H1 (cell line): ENCODE measurements at regions not wholly inside any gene's neighbourhood (a gene's known extent, or its start where the extent isn't known, plus 50 kb on each side); places are given as distances from the start of the nearest gene placed in this dataset.
A peak's percentile ranks its signal among the peaks of the same experiment; 100 is the strongest.

Experiments used
- CTCF ChIA-PET: fragments of 300-600 bp; sonication (Branson Sonifier 250); formaldehyde crosslinking; loops from one replicate; lab custom pipeline; 2021; ENCODE audit not compliant: partially characterized antibody; lab: Charles Lee
- POLR2A ChIA-PET: fragments of 300-600 bp; sonication (Branson Sonifier 250); formaldehyde crosslinking; loops from one replicate; lab custom pipeline; 2021; ENCODE audit warnings: inconsistent platforms; ENCODE audit not compliant: partially characterized antibody; lab: Charles Lee
- DNase-seq, 2 experiments: peaks; one replicate each; pipeline versions ENCODE4 v3.0.0 to v3.0.0-alpha.2; 2010 to 2022; ENCODE audit warnings: low spot score in 2 of 2, low read depth in 1 of 2, mixed read lengths in 1 of 2
- FAIRE-seq: peaks from 2 replicates; lab custom pipeline; 2011; peaks lifted over from hg19 to GRCh38; lab: Jason Lieb, UNC
- H2AFZ ChIP-seq: 2 replicates; pipeline ENCODE4 v1.8.1; 2012; ENCODE audit warnings: low read length, inconsistent platforms
- H2AK5ac ChIP-seq: 2 replicates; pipeline ENCODE4 v1.6.1; 2013; ENCODE audit warnings: low read depth, low read length
- H2BK120ac ChIP-seq: replicated peaks from 2 replicates; pipeline ENCODE3; 2013; ENCODE audit warnings: low read depth, low read length, inconsistent platforms
- H2BK12ac ChIP-seq: 2 replicates; pipeline ENCODE4 v1.6.1; 2013; ENCODE audit warnings: low read depth, low read length
- H2BK15ac ChIP-seq: 2 replicates; pipeline ENCODE4 v1.6.1; 2013; ENCODE audit warnings: low read length
- H2BK20ac ChIP-seq: 2 replicates; pipeline ENCODE4 v1.6.1; 2013; ENCODE audit warnings: low read length
- H2BK5ac ChIP-seq: 2 replicates; pipeline ENCODE4 v1.6.1; 2013; ENCODE audit warnings: low read depth, low read length
- H3K14ac ChIP-seq: 2 replicates; pipeline ENCODE4 v1.6.1; 2013; ENCODE audit warnings: inconsistent platforms; ENCODE audit not compliant: insufficient read length
- H3K18ac ChIP-seq: 2 replicates; pipeline ENCODE4 v1.6.1; 2013; ENCODE audit warnings: low read length; ENCODE audit errors: extremely low read depth
- H3K23ac ChIP-seq: 2 replicates; pipeline ENCODE4 v1.6.1; 2013; ENCODE audit warnings: inconsistent platforms; ENCODE audit not compliant: insufficient read length
- H3K23me2 ChIP-seq: 2 replicates; pipeline ENCODE4 v1.6.1; 2013; ENCODE audit warnings: low read depth, low read length
- H3K27ac ChIP-seq: 2 replicates; pipeline ENCODE4 v1.6.1; 2011; ENCODE audit warnings: low read depth, low read length, inconsistent platforms
- H3K27me3 ChIP-seq, 4 experiments: replicated peaks in 1 of 4; 1 replicate in 1 of 4; 2 replicates in 3 of 4; pipeline versions ENCODE4 v1.6.1 to v1.8.1; 2011 to 2013; ENCODE audit warnings: low read length in 3 of 4, mild to moderate bottlenecking in 3 of 4, inconsistent platforms in 2 of 4, mixed read lengths in 2 of 4, moderate library complexity in 1 of 4; ENCODE audit not compliant: control insufficient read depth in 3 of 4, insufficient read depth in 3 of 4; ENCODE audit errors: extremely low read depth in 1 of 4
- H3K36me3 ChIP-seq, 4 experiments: 2 replicates each; pipeline versions ENCODE4 v1.6.1 to v1.8.1; 2011 to 2013; ENCODE audit warnings: mild to moderate bottlenecking in 4 of 4, low read length in 3 of 4, moderate library complexity in 2 of 4, control low read depth in 1 of 4, inconsistent platforms in 1 of 4; ENCODE audit not compliant: insufficient read depth in 4 of 4, control insufficient read depth in 2 of 4
- H3K4ac ChIP-seq: replicated peaks from 2 replicates; pipeline ENCODE3; 2013; ENCODE audit warnings: low read length, low read depth, mixed read lengths, inconsistent platforms; ENCODE audit not compliant: insufficient read length
- H3K4me1 ChIP-seq, 4 experiments: replicated peaks in 1 of 4; 1 replicate in 1 of 4; 2 replicates in 3 of 4; pipeline versions ENCODE4 v1.6.1 to v1.8.1; 2011 to 2013; ENCODE audit warnings: low read length in 3 of 4, inconsistent platforms in 2 of 4, mixed read lengths in 1 of 4; ENCODE audit not compliant: insufficient read depth in 4 of 4, control insufficient read depth in 3 of 4
- H3K4me2 ChIP-seq, 2 experiments: 2 replicates each; pipeline versions ENCODE4 v1.6.1 to v1.8.1; 2011 to 2013; ENCODE audit warnings: low read depth in 2 of 2, low read length in 2 of 2, control low read depth in 1 of 2, inconsistent platforms in 1 of 2, mild to moderate bottlenecking in 1 of 2; ENCODE audit not compliant: insufficient read depth in 1 of 2
- H3K4me3 ChIP-seq, 4 experiments: fragments of 200-600, 300-600 bp in 1 of 4; sonication (generic), shearing (Covaris generic), sonication (Bioruptor Twin) in 1 of 4; 2 replicates each; pipeline versions ENCODE4 v1.5.1 to v1.8.1; 2011 to 2016; ENCODE audit warnings: low read length in 4 of 4, low read depth in 3 of 4, control low read depth in 2 of 4, inconsistent platforms in 2 of 4, mild to moderate bottlenecking in 2 of 4, mixed read lengths in 1 of 4, moderate library complexity in 1 of 4; ENCODE audit not compliant: insufficient read depth in 2 of 4; ENCODE audit errors: extremely low read depth in 1 of 4
- H3K56ac ChIP-seq: replicated peaks from 2 replicates; pipeline ENCODE3; 2013; ENCODE audit warnings: low read depth, mild to moderate bottlenecking, mixed read lengths, low read length, inconsistent platforms; ENCODE audit not compliant: insufficient read length
- H3K79me1 ChIP-seq: 2 replicates; pipeline ENCODE4 v1.6.1; 2013; ENCODE audit warnings: low read depth, low read length, control low read depth
- H3K79me2 ChIP-seq, 2 experiments: 2 replicates each; pipeline versions ENCODE4 v1.6.1 to v1.8.1; 2012 to 2013; ENCODE audit warnings: low read length in 2 of 2, mild to moderate bottlenecking in 2 of 2, inconsistent platforms in 1 of 2; ENCODE audit not compliant: insufficient read depth in 2 of 2, control insufficient read depth in 1 of 2
- H3K9ac ChIP-seq, 4 experiments: replicated peaks in 1 of 4; 1 replicate in 1 of 4; 2 replicates in 3 of 4; pipeline versions ENCODE4 v1.6.1 to v1.8.1; 2011 to 2013; ENCODE audit warnings: low read depth in 3 of 4, low read length in 3 of 4, control low read depth in 2 of 4, mild to moderate bottlenecking in 2 of 4, moderate library complexity in 2 of 4, inconsistent platforms in 1 of 4; ENCODE audit errors: extremely low read depth in 1 of 4
- H3K9me3 ChIP-seq, 2 experiments: 2 replicates each; pipeline versions ENCODE4 v1.6.1 to v1.8.1; 2012 to 2013; ENCODE audit warnings: mild to moderate bottlenecking in 2 of 2, moderate library complexity in 2 of 2, control low read depth in 1 of 2, inconsistent platforms in 1 of 2, low read depth in 1 of 2, low read length in 1 of 2, mixed read lengths in 1 of 2; ENCODE audit not compliant: insufficient read depth in 2 of 2
- H4K20me1 ChIP-seq, 2 experiments: replicated peaks in 1 of 2; 2 replicates each; pipeline versions ENCODE3 to v1.8.1; 2011 to 2013; ENCODE audit warnings: inconsistent platforms in 2 of 2, low read length in 2 of 2, mild to moderate bottlenecking in 1 of 2; ENCODE audit not compliant: insufficient read depth in 2 of 2, control insufficient read depth in 1 of 2
- H4K5ac ChIP-seq: 2 replicates; pipeline ENCODE4 v1.6.1; 2013; ENCODE audit warnings: low read length, low read depth, mixed read lengths, inconsistent platforms; ENCODE audit not compliant: insufficient read length
- H4K8ac ChIP-seq: 2 replicates; pipeline ENCODE4 v1.8.0; 2013; ENCODE audit warnings: mild to moderate bottlenecking, moderate library complexity, low read length, inconsistent platforms; ENCODE audit not compliant: insufficient read depth; ENCODE audit errors: extremely low read depth
- H4K91ac ChIP-seq: replicated peaks from 2 replicates; pipeline ENCODE3; 2013; ENCODE audit warnings: low read length, mixed read lengths, inconsistent platforms; ENCODE audit not compliant: insufficient read length
- MAFK ChIP-seq: IDR thresholded peaks from 2 replicates; pipeline ENCODE4 v1.6.1; 2012; ENCODE audit warnings: low read depth, mild to moderate bottlenecking, improper control_type of control experiment, low read length
- SIRT6 ChIP-seq: IDR thresholded peaks from one replicate; pipeline ENCODE4 v1.7.1; 2012; ENCODE audit warnings: low read length, inconsistent platforms
- SUZ12 ChIP-seq: fragments of 200-600 bp; sonication (generic); IDR thresholded peaks from 2 replicates; pipeline ENCODE4 v1.6.1; 2012; ENCODE audit warnings: mild to moderate bottlenecking, inconsistent platforms, low read length, moderate library complexity, mixed read lengths
- USF2 ChIP-seq: IDR thresholded peaks from 2 replicates; pipeline ENCODE4 v1.6.1; 2011; ENCODE audit warnings: low read length, improper control_type of control experiment
- WGBS, 2 experiments: shearing (Covaris generic) in 1 of 2; methylation state at CpG; one replicate each; pipeline versions ENCODE4 v1.1.6 to v1.1.7; 2013 to 2015; ENCODE audit warnings: low lambda C conversion rate in 2 of 2, mixed read lengths in 2 of 2, inconsistent platforms in 1 of 2, low coverage in 1 of 2, missing lambda C conversion rate in 1 of 2; ENCODE audit not compliant: insufficient replicate concordance in 2 of 2, insufficient coverage in 1 of 2, insufficient read length in 1 of 2; ENCODE audit errors: extremely low coverage in 1 of 2, missing lambda C conversion rate in 1 of 2; 5-methylcytosine and 5-hydroxymethylcytosine counted together

GRCh38 chr7:54917613-54918391 is 101.0 kb upstream of the EGFR start:
- no peak overlapping the region for H2AK5ac ChIP-seq
- H4K91ac ChIP-seq, result no peak overlapping the region
- no peak for TF ChIP-seq MAFK
- TF ChIP-seq USF2, result no peak
- no peak for TF ChIP-seq SUZ12
- TF ChIP-seq SIRT6, result no peak
- TF ChIP-seq, all 59 proteins: peak for 0
- Histone ChIP-seq H3K14ac (no peak overlapping the region), H3K79me2 (no peaks in the 10 kb centered on the region), H3K4me2 (no peak overlapping the region), H3K23me2 (no peaks in the 10 kb centered on the region), H3K79me1 (no peaks in the 10 kb centered on the region), H3K4me1 (no peaks in the 10 kb centered on the region; a peak in 1 of 7 replicates), H2AFZ (peak overlapping the region; percentile 58; the same call in 1 of the 2 replicates), H2BK120ac (no peak overlapping the region), H3K4me3 (no peak overlapping the region), H2BK5ac (no peak overlapping the region), H4K5ac (no peak overlapping the region), H3K27me3 (no peaks in the 10 kb centered on the region), H2BK20ac (no peak overlapping the region), H3K18ac (no peak overlapping the region), H2BK15ac (no peak overlapping the region), H2BK12ac (no peak overlapping the region), H3K36me3 (no peaks in the 10 kb centered on the region), H4K20me1 (no peaks in the 10 kb centered on the region), H3K56ac (no peak overlapping the region), H4K8ac (no peak overlapping the region), H3K9me3 (no peaks in the 10 kb centered on the region), H3K23ac (no peak overlapping the region), H3K27ac (no peak overlapping the region), H3K4ac (no peak overlapping the region), H3K9ac (no peak overlapping the region)
- CTCF ChIA-PET, result interaction anchor here (0.6 kb wide), 1 partner anchor 337 kb away, joined by 4 read pairs; no protein-coding TSS in a partner anchor
- 92% methylated on average over 5 of the region's 5 CpGs; no CpG with 5 or more reads in 1 of the 2 experiments for WGBS, 2 experiments
- DNase-seq (no peak), FAIRE-seq (no peak)
- POLR2A ChIA-PET, result no interaction called here
